Transverse colon (tissue), 4 donors: ENCODE measurements at regions not wholly inside any gene's neighbourhood (a gene's known extent, or its start where the extent isn't known, plus 50 kb on each side); places are given as distances from the start of the nearest gene placed in this dataset.
"Not testable (repeated sequence)": the region's sequence is repeated elsewhere in the genome, so short reads cannot be mapped to it uniquely, and the experiment has no call there.

Experiments
- DNase-seq: peaks from one replicate; pipeline ENCODE4 v3.0.0-alpha.2; 2019
- H3K27ac ChIP-seq, 4 donors: fragments of 200-600 bp; sonication (generic); 2 replicates each; pipeline ENCODE4 v1.5.1; 2016 to 2018; ENCODE audit warnings: inconsistent platforms in 4 of 4
- H3K27me3 ChIP-seq: fragments of 200-600 bp; sonication (generic); 2 replicates; pipeline ENCODE4 v1.5.1; 2017; ENCODE audit warnings: inconsistent platforms
- H3K36me3 ChIP-seq, 4 donors: fragments of 200-600 bp; sonication (generic); 2 replicates each; pipeline ENCODE4 v1.5.1; 2017 to 2019; ENCODE audit warnings: inconsistent platforms in 4 of 4
- H3K4me1 ChIP-seq, 4 donors: fragments of 200-600 bp; sonication (generic); 2 replicates each; pipeline ENCODE4 v1.5.1; 2017 to 2020; ENCODE audit warnings: inconsistent platforms in 4 of 4
- H3K4me3 ChIP-seq, 4 donors: fragments of 200-600 bp; sonication (generic); 1 replicate in 1 of 4; 2 replicates in 3 of 4; pipeline versions ENCODE4 v1.5.1 to v1.6.1; 2017 to 2019; ENCODE audit warnings: inconsistent platforms in 4 of 4
- H3K9me3 ChIP-seq, 2 donors: fragments of 200-600 bp; sonication (generic); 2 replicates each; pipeline ENCODE4 v1.5.1; 2017 to 2019; ENCODE audit warnings: inconsistent platforms in 2 of 2
- EP300 ChIP-seq: sonication (generic); formaldehyde crosslinking; IDR thresholded peaks from one replicate; pipeline ENCODE4 v1.6.1; 2017; ENCODE audit warnings: antibody characterized with exemption, low read depth
- POLR2A ChIP-seq: fragments of 450-650 bp; IDR thresholded peaks from one replicate; pipeline ENCODE4 v1.6.1; 2016; ENCODE audit warnings: antibody characterized with exemption, mild to moderate bottlenecking, moderate library complexity
- POLR2AphosphoS5 ChIP-seq, 3 donors: sonication (generic); formaldehyde crosslinking; IDR thresholded peaks; one replicate each; pipeline ENCODE4 v1.6.1; 2016; ENCODE audit warnings: antibody characterized with exemption in 3 of 3
- WGBS, 2 donors: methylation state at CpG; one replicate each; pipeline ENCODE4 v1.1.5; 2018; ENCODE audit warnings: low coverage in 1 of 2; 5-methylcytosine and 5-hydroxymethylcytosine counted together
- in situ Hi-C, 4 donors: fragments of 200-750 bp; cut with MboI; loops; one replicate each; pipeline versions ENCODE4 v1.15.0 to v1.15.1; 2017; ENCODE audit warnings: low sequenced_read_pairs in 3 of 4, low pct_ligation_motif_present in 1 of 4, low pct_unique_long_range_greater_than_20kb in 1 of 4
- intact Hi-C: fragments of 100-400 bp; cut with DNase I; formaldehyde crosslinking; loops from one replicate; pipeline ENCODE4 v1.15.1; 2023; ENCODE audit warnings: low total_unique reads
- TF ChIP-seq, protein P1 (sequence below), 5 experiments: fragments of 200-600 bp in 3 of 5; fragments of 450-650 bp in 2 of 5; sonication (generic) in 3 of 5; IDR thresholded peaks; 1 replicate in 2 of 5; 2 replicates in 3 of 5; pipeline ENCODE4 v1.5.1; 2016 to 2017; ENCODE audit warnings: antibody characterized with exemption in 5 of 5, inconsistent platforms in 3 of 5, mild to moderate bottlenecking in 2 of 5, moderate library complexity in 1 of 5

- 78 to 82% methylated on average over 6 of the region's 6 CpGs for WGBS, 2 donors
- Histone ChIP-seq H3K4me1 (no peaks in the 10 kb centered on the region), H3K4me3 (no peak overlapping the region), H3K27me3 (no peaks in the 10 kb centered on the region), H3K9me3 (no peaks in the 10 kb centered on the region), H3K36me3 (no peaks in the 10 kb centered on the region), H3K27ac (no peak overlapping the region)
- TF ChIP-seq, protein P1, sequence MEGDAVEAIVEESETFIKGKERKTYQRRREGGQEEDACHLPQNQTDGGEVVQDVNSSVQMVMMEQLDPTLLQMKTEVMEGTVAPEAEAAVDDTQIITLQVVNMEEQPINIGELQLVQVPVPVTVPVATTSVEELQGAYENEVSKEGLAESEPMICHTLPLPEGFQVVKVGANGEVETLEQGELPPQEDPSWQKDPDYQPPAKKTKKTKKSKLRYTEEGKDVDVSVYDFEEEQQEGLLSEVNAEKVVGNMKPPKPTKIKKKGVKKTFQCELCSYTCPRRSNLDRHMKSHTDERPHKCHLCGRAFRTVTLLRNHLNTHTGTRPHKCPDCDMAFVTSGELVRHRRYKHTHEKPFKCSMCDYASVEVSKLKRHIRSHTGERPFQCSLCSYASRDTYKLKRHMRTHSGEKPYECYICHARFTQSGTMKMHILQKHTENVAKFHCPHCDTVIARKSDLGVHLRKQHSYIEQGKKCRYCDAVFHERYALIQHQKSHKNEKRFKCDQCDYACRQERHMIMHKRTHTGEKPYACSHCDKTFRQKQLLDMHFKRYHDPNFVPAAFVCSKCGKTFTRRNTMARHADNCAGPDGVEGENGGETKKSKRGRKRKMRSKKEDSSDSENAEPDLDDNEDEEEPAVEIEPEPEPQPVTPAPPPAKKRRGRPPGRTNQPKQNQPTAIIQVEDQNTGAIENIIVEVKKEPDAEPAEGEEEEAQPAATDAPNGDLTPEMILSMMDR (IDR thresholded peaks at IDR 0.05): no peak
- TF ChIP-seq POLR2AphosphoS5 (IDR thresholded peaks at IDR 0.05) (no peak), EP300 (no peak), POLR2A (no peak)
- DNase-seq: no peak
- in situ Hi-C loops: no loop called here
- intact Hi-C loops: no loop called here
Observed at GRCh38 chr11:82041764-82042163, 691.9 kb downstream of the FAM181B start.

DNA sequence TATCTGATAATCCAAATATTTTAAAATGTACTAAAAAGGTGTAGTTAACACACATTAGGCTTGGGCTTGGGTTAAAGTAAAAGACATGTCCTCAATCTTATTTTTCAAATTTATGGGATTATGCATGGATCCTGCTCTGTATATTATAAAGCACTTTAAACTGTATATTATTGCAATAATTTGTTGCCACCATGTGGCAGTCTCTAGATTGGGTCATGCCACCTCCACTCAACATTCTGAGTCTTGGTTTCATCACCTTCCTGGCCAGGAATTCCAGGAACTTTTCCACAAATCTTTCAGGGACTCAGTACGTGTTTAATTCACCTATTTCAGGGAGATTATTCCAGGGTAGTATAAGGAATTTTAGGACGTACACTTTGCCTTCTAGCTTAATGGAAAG is 695.5 kb downstream of the FAM181B start:
- intact Hi-C loops (no loop called here), in situ Hi-C loops (no loop called here)
- no peak for DNase-seq
- 29 to 48% methylated on average over 2 of the region's 2 CpGs for WGBS, 2 donors
- no peaks in the 10 kb centered on the region for H3K27me3 ChIP-seq
- no peaks in the 10 kb centered on the region for H3K36me3 ChIP-seq
- no peak overlapping the region for H3K27ac ChIP-seq
- no peaks in the 10 kb centered on the region for H3K4me1 ChIP-seq
- H3K9me3 ChIP-seq: no peaks in the 10 kb centered on the region
- H3K4me3 ChIP-seq: no peak overlapping the region
- TF ChIP-seq POLR2A: no peak
- no peak for TF ChIP-seq POLR2AphosphoS5 (IDR thresholded peaks at IDR 0.05)
- TF ChIP-seq EP300: no peak

DNA sequence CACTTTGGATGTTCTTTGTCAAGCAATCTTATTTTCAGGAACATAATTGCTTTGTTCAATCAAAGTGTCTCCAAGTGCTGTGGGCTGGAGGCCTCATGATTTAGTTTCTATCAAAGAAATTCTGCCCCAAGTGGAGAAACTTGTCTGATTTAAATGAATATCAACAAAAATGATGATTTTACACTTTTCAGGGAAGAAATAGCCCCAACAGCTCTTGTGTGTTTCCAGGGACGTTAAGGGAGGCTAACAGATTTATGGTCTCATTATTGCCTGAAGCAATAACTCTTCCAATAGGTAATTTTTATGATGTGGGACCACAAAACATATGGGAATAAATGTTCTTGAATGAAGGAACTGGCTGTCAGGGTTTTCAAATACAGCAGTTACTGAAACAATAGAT is 699.1 kb downstream of the FAM181B start:
- TF ChIP-seq EP300 (no peak), POLR2AphosphoS5 (IDR thresholded peaks at IDR 0.05) (no peak)
- TF ChIP-seq, protein P1 (IDR thresholded peaks at IDR 0.05): no peak
- Histone ChIP-seq H3K9me3 (no peaks in the 10 kb centered on the region), H3K36me3 (no peaks in the 10 kb centered on the region), H3K4me1 (no peaks in the 10 kb centered on the region), H3K4me3 (no peak overlapping the region), H3K27ac (no peak overlapping the region), H3K27me3 (no peaks in the 10 kb centered on the region)
- WGBS, 2 donors: 13 to 29% methylated on average over 1 of the region's 1 CpG
- intact Hi-C loops: no loop called here
- in situ Hi-C loops: no loop called here
- no peak for DNase-seq

GRCh38 chr11:82027335-82027734 is 706.3 kb downstream of the FAM181B start:
- H3K4me1 ChIP-seq, intact Hi-C loops, H3K36me3 ChIP-seq, DNase-seq, H3K27ac ChIP-seq, H3K9me3 ChIP-seq, H3K27me3 ChIP-seq, in situ Hi-C loops, H3K4me3 ChIP-seq: not testable (repeated sequence)
- WGBS, 2 donors: 84% methylated on average over 9 of the region's 9 CpGs; no CpG with 5 or more reads in 1 of the 2 donors

GRCh38 chr11:82024760-82025159 is 708.9 kb downstream of the FAM181B start:
- no peak for DNase-seq
- no peaks in the 10 kb centered on the region for H3K4me1 ChIP-seq
- H3K27ac ChIP-seq: no peak overlapping the region
- no peak overlapping the region for H3K4me3 ChIP-seq
- TF ChIP-seq, protein P1 (IDR thresholded peaks at IDR 0.05): no peak
- TF ChIP-seq POLR2A (no peak), EP300 (no peak), POLR2AphosphoS5 (IDR thresholded peaks at IDR 0.05) (no peak)
- H3K9me3 ChIP-seq: no peaks in the 10 kb centered on the region
- in situ Hi-C loops: no loop called here
- no peaks in the 10 kb centered on the region for H3K36me3 ChIP-seq
- 55 to 63% methylated on average over 1 of the region's 1 CpG for WGBS, 2 donors
- intact Hi-C loops: no loop called here
- no peaks in the 10 kb centered on the region for H3K27me3 ChIP-seq
